Psoas muscle (tissue), 7 donors: ENCODE measurements at regions not wholly inside any gene's neighbourhood (a gene's known extent, or its start where the extent isn't known, plus 50 kb on each side); places are given as distances from the start of the nearest gene placed in this dataset.

ENCODE experiments used
- ATAC-seq, 4 donors: fragments of 200-7000 bp; cut with Tn5 transposase; one replicate each; pipeline ENCODE4 v1.9.1; 2020; ENCODE audit warnings: moderate library complexity in 3 of 4, mild to moderate bottlenecking in 2 of 4
- DNase-seq, 2 donors: peaks; one replicate each; pipeline ENCODE4 v3.0.0-alpha.2; 2020
- H3K27ac ChIP-seq: fragments of 200-600 bp; one replicate; pipeline ENCODE4 v1.8.0; 2022
- H3K27me3 ChIP-seq, 3 donors: fragments of 200-600 bp in 1 of 3; one replicate each; pipeline versions ENCODE4 v1.6.1 to v1.8.0; 2013 to 2022; ENCODE audit warnings: low read length in 2 of 3, mild to moderate bottlenecking in 2 of 3, moderate library complexity in 1 of 3; ENCODE audit not compliant: insufficient read depth in 3 of 3
- H3K36me3 ChIP-seq, 2 donors: fragments of 200-600 bp in 1 of 2; one replicate each; pipeline versions ENCODE4 v1.6.1 to v1.8.0; 2013 to 2022; ENCODE audit warnings: low read depth in 1 of 2, mild to moderate bottlenecking in 1 of 2, moderate library complexity in 1 of 2; ENCODE audit not compliant: insufficient read depth in 1 of 2
- H3K4me1 ChIP-seq: fragments of 200-600 bp; one replicate; pipeline ENCODE4 v1.8.0; 2022
- H3K4me3 ChIP-seq: fragments of 200-600 bp; one replicate; pipeline ENCODE4 v1.8.0; 2022; ENCODE audit warnings: mild to moderate bottlenecking
- H3K9me3 ChIP-seq: fragments of 200-600 bp; one replicate; pipeline ENCODE4 v1.8.0; 2022
- CTCF ChIP-seq: fragments of 200-600 bp; IDR thresholded peaks from one replicate; pipeline ENCODE4 v1.8.0; 2022; ENCODE audit warnings: antibody characterized with exemption
- WGBS, 3 donors: extraction: QIAGEN DNeasy Blood & Tissue Kit; methylation state at CpG; one replicate each; pipeline versions ENCODE4 v1.1.6 to v1.1.7; 2013; 5-methylcytosine and 5-hydroxymethylcytosine counted together
- intact Hi-C, 2 donors: fragments of 100-400 bp; cut with DNase I; formaldehyde crosslinking; loops; one replicate each; pipeline versions ENCODE4 v1.11.0 to v1.14.2; 2022
- donor health status: healthy with polysubstance abuse.
- donor health status: DM: no; HTN: no; CAD: no; lungs with moderate emphysema.
- donor health status: Bipolar disorder and iron deficiency.
- donor health status: healthy.
- donor health status: DM: yes; HTN: yes; CAD: no.
- donor health status: DM: no; HTN: no; CAD: no.
- donor health status: DM: yes; HTN: yes; CAD: no.

- Histone ChIP-seq H3K36me3 (no peaks in the 10 kb centered on the region), H3K4me3 (no peak overlapping the region), H3K27me3 (no peaks in the 10 kb centered on the region), H3K4me1 (no peaks in the 10 kb centered on the region), H3K9me3 (no peaks in the 10 kb centered on the region), H3K27ac (no peak overlapping the region)
- WGBS, 3 donors, result 76 to 87% (median 79%) methylated on average over 1 of the region's 1 CpG
- no peak for DNase-seq
- intact Hi-C loops, result no loop called here
- no peak for TF ChIP-seq CTCF
- ATAC-seq, result no peak
Measured at GRCh38 chr12:88383405-88383804, 196.9 kb downstream of the KITLG start.

- DNase-seq (no peak), ATAC-seq (no peak)
- H3K27ac ChIP-seq, result no peak overlapping the region
- H3K27me3 ChIP-seq, result no peaks in the 10 kb centered on the region
- WGBS, 3 donors, result 79 to 83% (median 83%) methylated on average over 4 of the region's 4 CpGs
- no peaks in the 10 kb centered on the region for H3K36me3 ChIP-seq
- no peak for TF ChIP-seq CTCF
- no peaks in the 10 kb centered on the region for H3K4me1 ChIP-seq
- H3K9me3 ChIP-seq, result no peaks in the 10 kb centered on the region
- H3K4me3 ChIP-seq, result no peak overlapping the region
- intact Hi-C loops, result no loop called here
Measured at GRCh38 chr12:88388566-88389540, 191.4 kb downstream of the KITLG start.

- no peak overlapping the region for H3K27ac ChIP-seq
- WGBS, 3 donors, result 75 to 80% (median 77%) methylated on average over 3 of the region's 3 CpGs
- no peaks in the 10 kb centered on the region for H3K4me1 ChIP-seq
- no peaks in the 10 kb centered on the region for H3K27me3 ChIP-seq
- no peaks in the 10 kb centered on the region for H3K9me3 ChIP-seq
- DNase-seq (no peak), ATAC-seq (no peak)
- no peak overlapping the region for H3K4me3 ChIP-seq
- H3K36me3 ChIP-seq, result no peaks in the 10 kb centered on the region
- intact Hi-C loops, result no loop called here
- no peak for TF ChIP-seq CTCF
Measured at GRCh38 chr12:88390811-88391210, 189.5 kb downstream of the KITLG start.

- DNase-seq (no peak), ATAC-seq (no peak)
- intact Hi-C loops, result no loop called here
- 7 to 19% (median 17%) methylated on average over 1 of the region's 1 CpG for WGBS, 3 donors
- Histone ChIP-seq H3K9me3 (no peaks in the 10 kb centered on the region), H3K4me3 (no peak overlapping the region), H3K4me1 (no peaks in the 10 kb centered on the region), H3K27me3 (no peaks in the 10 kb centered on the region), H3K27ac (no peak overlapping the region), H3K36me3 (no peaks in the 10 kb centered on the region)
- TF ChIP-seq CTCF, result no peak
Measured at GRCh38 chr12:88391556-88391955, 188.7 kb downstream of the KITLG start.
